ENCODE measurements at regions not wholly inside any gene's neighbourhood (a gene's known extent, or its start where the extent isn't known, plus 50 kb on each side); places are given as distances from the start of the nearest gene placed in this dataset.

GRCh38 chr12:53887881-53888280 lies 50.8 kb upstream of the HOXC13 start:
- TF ChIP-seq, protein P1, sequence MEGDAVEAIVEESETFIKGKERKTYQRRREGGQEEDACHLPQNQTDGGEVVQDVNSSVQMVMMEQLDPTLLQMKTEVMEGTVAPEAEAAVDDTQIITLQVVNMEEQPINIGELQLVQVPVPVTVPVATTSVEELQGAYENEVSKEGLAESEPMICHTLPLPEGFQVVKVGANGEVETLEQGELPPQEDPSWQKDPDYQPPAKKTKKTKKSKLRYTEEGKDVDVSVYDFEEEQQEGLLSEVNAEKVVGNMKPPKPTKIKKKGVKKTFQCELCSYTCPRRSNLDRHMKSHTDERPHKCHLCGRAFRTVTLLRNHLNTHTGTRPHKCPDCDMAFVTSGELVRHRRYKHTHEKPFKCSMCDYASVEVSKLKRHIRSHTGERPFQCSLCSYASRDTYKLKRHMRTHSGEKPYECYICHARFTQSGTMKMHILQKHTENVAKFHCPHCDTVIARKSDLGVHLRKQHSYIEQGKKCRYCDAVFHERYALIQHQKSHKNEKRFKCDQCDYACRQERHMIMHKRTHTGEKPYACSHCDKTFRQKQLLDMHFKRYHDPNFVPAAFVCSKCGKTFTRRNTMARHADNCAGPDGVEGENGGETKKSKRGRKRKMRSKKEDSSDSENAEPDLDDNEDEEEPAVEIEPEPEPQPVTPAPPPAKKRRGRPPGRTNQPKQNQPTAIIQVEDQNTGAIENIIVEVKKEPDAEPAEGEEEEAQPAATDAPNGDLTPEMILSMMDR (IDR thresholded peaks at IDR 0.05 in 8 of 11, conservative IDR thresholded peaks at IDR 0.05 in 3 of 11), result no peak
- TF ChIP-seq POLR2AphosphoS5 (IDR thresholded peaks at IDR 0.05) (no peak), POLR2A (IDR thresholded peaks at IDR 0.05) (no peak)

Data from spleen (tissue), 7 donors.